NCI-H774 (cell line): ENCODE measurements at regions not wholly inside any gene's neighbourhood (a gene's known extent, or its start where the extent isn't known, plus 50 kb on each side); places are given as distances from the start of the nearest gene placed in this dataset.

Source experiments
- DNase-seq: peaks from one replicate; lab custom pipeline; 2025; lab: John Stamatoyannopoulos, UW

- no peak for DNase-seq
Observed at GRCh38 chr11:42047637-42048555, 588.4 kb upstream of the LRRC4C start.

GRCh38 chr11:42049186-42049585 is 589.7 kb upstream of the LRRC4C start:
- no peak for DNase-seq

GRCh38 chr11:42049650-42050049 is 590.2 kb upstream of the LRRC4C start:
- no peak for DNase-seq

- no peak for DNase-seq
Observed at GRCh38 chr11:42054351-42054900, 595.0 kb upstream of the LRRC4C start.

- DNase-seq, result no peak
Observed at GRCh38 chr11:42055606-42056005, 596.2 kb upstream of the LRRC4C start.

GRCh38 chr11:42058794-42059193 is 599.3 kb upstream of the LRRC4C start:
- DNase-seq, result no peak

- DNase-seq, result no peak
Observed at GRCh38 chr11:42065199-42065598, 605.7 kb upstream of the LRRC4C start.

GRCh38 chr11:42066113-42066512 is 606.7 kb upstream of the LRRC4C start:
- no peak for DNase-seq

- DNase-seq, result no peak
Observed at GRCh38 chr11:42074306-42074705, 614.9 kb upstream of the LRRC4C start.

- DNase-seq, result no peak
Observed at GRCh38 chr11:42075180-42075579, 615.7 kb upstream of the LRRC4C start.

GRCh38 chr11:42077794-42078193 is 618.3 kb upstream of the LRRC4C start:
- DNase-seq, result no peak

GRCh38 chr11:42085736-42086135 is 626.3 kb upstream of the LRRC4C start:
- no peak for DNase-seq

GRCh38 chr11:42093541-42093940 is 634.1 kb upstream of the LRRC4C start:
- DNase-seq, result no peak

- no peak for DNase-seq
Observed at GRCh38 chr11:42098075-42098474, 638.6 kb upstream of the LRRC4C start.

- no peak for DNase-seq
Observed at GRCh38 chr11:42112866-42113265, 653.4 kb upstream of the LRRC4C start.

GRCh38 chr11:42114927-42115326 is 655.5 kb upstream of the LRRC4C start:
- DNase-seq, result no peak

- DNase-seq, result no peak
Observed at GRCh38 chr11:42138454-42138853, 679.0 kb upstream of the LRRC4C start.

GRCh38 chr11:42145311-42145710 is 685.9 kb upstream of the LRRC4C start:
- DNase-seq, result no peak

- no peak for DNase-seq
Observed at GRCh38 chr11:42161886-42162285, 702.4 kb upstream of the LRRC4C start.

- DNase-seq, result no peak
Observed at GRCh38 chr11:42169191-42169590, 709.7 kb upstream of the LRRC4C start.

- DNase-seq, result no peak
Observed at GRCh38 chr11:42170601-42171000, 711.1 kb upstream of the LRRC4C start.

- DNase-seq, result no peak
Observed at GRCh38 chr11:42171046-42171445, 711.6 kb upstream of the LRRC4C start.

- no peak for DNase-seq
Observed at GRCh38 chr11:42172441-42172840, 713.0 kb upstream of the LRRC4C start.

GRCh38 chr11:42175203-42175602 is 715.8 kb upstream of the LRRC4C start:
- no peak for DNase-seq
